Naive thymus-derived CD4-positive, alpha-beta T cell (primary cell): ENCODE measurements at regions not wholly inside any gene's neighbourhood (a gene's known extent, or its start where the extent isn't known, plus 50 kb on each side); places are given as distances from the start of the nearest gene placed in this dataset.
"Not testable (repeated sequence)": the region's sequence is repeated elsewhere in the genome, so short reads cannot be mapped to it uniquely, and the experiment has no call there.

Source experiments
- ATAC-seq: fragments of 150-1000 bp; cut with Tn5 transposase; 2 replicates; pipeline ENCODE4 v1.10.0; 2021; ENCODE audit warnings: mild to moderate bottlenecking, moderate library complexity
- CTCF ChIA-PET: fragments of 350-600 bp; sonication (Branson Sonifier 250); formaldehyde crosslinking; loops from one replicate; lab custom pipeline; 2021; ENCODE audit warnings: antibody characterized with exemption; lab: Charles Lee
- POLR2A ChIA-PET: fragments of 350-600 bp; sonication (Branson Sonifier 250); formaldehyde crosslinking; loops from one replicate; lab custom pipeline; 2021; ENCODE audit warnings: antibody characterized with exemption, inconsistent platforms; lab: Charles Lee
- DNase-seq, 9 donors: peaks; one replicate each; pipeline versions ENCODE4 v3.0.0 to v3.0.0-alpha.2; 2020 to 2022; ENCODE audit warnings: mixed read lengths in 1 of 9
- H3K27ac ChIP-seq: one replicate; pipeline ENCODE4 v1.7.0; 2013; ENCODE audit warnings: mild to moderate bottlenecking, low read depth, low read length, moderate library complexity
- H3K27me3 ChIP-seq, 2 donors: one replicate each; pipeline ENCODE4 v1.7.0; 2013; ENCODE audit warnings: low read length in 2 of 2, mild to moderate bottlenecking in 2 of 2, moderate library complexity in 2 of 2; ENCODE audit not compliant: control insufficient read depth in 2 of 2, insufficient read depth in 2 of 2
- H3K36me3 ChIP-seq, 3 experiments: 1 replicate in 2 of 3; 2 replicates in 1 of 3; pipeline ENCODE4 v1.7.0; 2013; ENCODE audit warnings: low read length in 3 of 3, mild to moderate bottlenecking in 3 of 3, moderate library complexity in 1 of 3; ENCODE audit not compliant: insufficient read depth in 3 of 3, control insufficient read depth in 2 of 3
- H3K4me1 ChIP-seq, 2 donors: one replicate each; pipeline ENCODE4 v1.7.0; 2013; ENCODE audit warnings: low read length in 2 of 2, mild to moderate bottlenecking in 2 of 2, moderate library complexity in 1 of 2; ENCODE audit not compliant: control insufficient read depth in 2 of 2, insufficient read depth in 2 of 2
- H3K4me3 ChIP-seq: 2 replicates; pipeline ENCODE4 v1.7.0; 2013; ENCODE audit warnings: mild to moderate bottlenecking, low read length
- H3K9me3 ChIP-seq, 3 experiments: 1 replicate in 2 of 3; 2 replicates in 1 of 3; pipeline ENCODE4 v1.7.0; 2013; ENCODE audit warnings: low read length in 3 of 3; ENCODE audit not compliant: control insufficient read depth in 2 of 3
- H3K27ac Mint-ChIP-seq, 9 donors: one replicate each; pipeline ENCODE4 v1.8.0; 2020 to 2022; ENCODE audit warnings: mixed read lengths in 9 of 9, mild to moderate bottlenecking in 8 of 9, moderate library complexity in 5 of 9, inconsistent platforms in 2 of 9
- H3K27me3 Mint-ChIP-seq, 5 donors: one replicate each; pipeline ENCODE4 v1.8.0; 2021 to 2022; ENCODE audit warnings: mixed read lengths in 5 of 5, mild to moderate bottlenecking in 1 of 5
- H3K36me3 Mint-ChIP-seq, 5 donors: one replicate each; pipeline ENCODE4 v1.8.0; 2020 to 2022; ENCODE audit warnings: mixed read lengths in 5 of 5, mild to moderate bottlenecking in 3 of 5, inconsistent platforms in 1 of 5
- H3K4me1 Mint-ChIP-seq, 7 donors: one replicate each; pipeline ENCODE4 v1.8.0; 2020 to 2022; ENCODE audit warnings: mixed read lengths in 7 of 7, mild to moderate bottlenecking in 3 of 7, inconsistent platforms in 1 of 7
- H3K4me3 Mint-ChIP-seq, 10 donors: one replicate each; pipeline ENCODE4 v1.8.0; 2020 to 2022; ENCODE audit warnings: mild to moderate bottlenecking in 10 of 10, mixed read lengths in 10 of 10, moderate library complexity in 6 of 10, inconsistent platforms in 2 of 10
- H3K9me3 Mint-ChIP-seq, 11 donors: one replicate each; pipeline ENCODE4 v1.8.0; 2020 to 2022; ENCODE audit warnings: mixed read lengths in 11 of 11, mild to moderate bottlenecking in 4 of 11, inconsistent platforms in 1 of 11, moderate library complexity in 1 of 11
- intact Hi-C, 2 donors: fragments of 100-400 bp; cut with micrococcal nuclease; formaldehyde crosslinking; loops; one replicate each; pipeline ENCODE4 v1.15.1; 2023

GRCh38 chr9:74094037-74094436 lies 403.1 kb upstream of the RORB start:
- H3K27me3 ChIP-seq, H3K4me1 ChIP-seq, H3K27me3 Mint-ChIP-seq, intact Hi-C loops, H3K4me3 Mint-ChIP-seq, H3K27ac Mint-ChIP-seq, H3K27ac ChIP-seq, H3K36me3 Mint-ChIP-seq, H3K36me3 ChIP-seq, ATAC-seq, H3K9me3 ChIP-seq, POLR2A ChIA-PET, CTCF ChIA-PET, DNase-seq, H3K4me3 ChIP-seq, H3K4me1 Mint-ChIP-seq: not testable (repeated sequence)
- peaks cover 0 to 14% (median 2%) of the 10 kb centered on the region in 11 donors for H3K9me3 Mint-ChIP-seq

- Mint-ChIP-seq H3K9me3 (peaks cover 0 to 14% (median 2%) of the 10 kb centered on the region in 11 donors), H3K36me3 (no peaks in the 10 kb centered on the region), H3K27ac (no peak overlapping the region), H3K27me3 (no peaks in the 10 kb centered on the region), H3K4me1 (no peaks in the 10 kb centered on the region), H3K4me3 (no peak overlapping the region)
- DNase-seq (no peak), ATAC-seq (no peak)
- intact Hi-C loops, result no loop called here
- H3K9me3 ChIP-seq, result no peaks in the 10 kb centered on the region
- ChIA-PET POLR2A (no interaction called here), CTCF (no interaction called here)
- no peak overlapping the region for H3K4me3 ChIP-seq
- no peaks in the 10 kb centered on the region for H3K4me1 ChIP-seq
- no peak overlapping the region for H3K27ac ChIP-seq
- no peaks in the 10 kb centered on the region for H3K36me3 ChIP-seq
- H3K27me3 ChIP-seq, result no peaks in the 10 kb centered on the region
Measured at GRCh38 chr9:74094766-74095165, 402.4 kb upstream of the RORB start.

GRCh38 chr9:74095925-74096324 lies 401.2 kb upstream of the RORB start:
- H3K36me3 Mint-ChIP-seq, result no peaks in the 10 kb centered on the region
- intact Hi-C loops, result no loop called here
- H3K27me3 Mint-ChIP-seq, result no peaks in the 10 kb centered on the region
- no peak overlapping the region for H3K27ac Mint-ChIP-seq
- POLR2A ChIA-PET, result no interaction called here
- H3K27me3 ChIP-seq, result no peaks in the 10 kb centered on the region
- H3K36me3 ChIP-seq, result no peaks in the 10 kb centered on the region
- H3K4me3 Mint-ChIP-seq, result no peak overlapping the region
- no peaks in the 10 kb centered on the region for H3K4me1 Mint-ChIP-seq
- CTCF ChIA-PET, result no interaction called here
- no peaks in the 10 kb centered on the region for H3K9me3 ChIP-seq
- H3K27ac ChIP-seq, result no peak overlapping the region
- H3K4me3 ChIP-seq, result no peak overlapping the region
- ATAC-seq (no peak), DNase-seq (no peak)
- H3K9me3 Mint-ChIP-seq, result peaks cover 0 to 10% (median 2%) of the 10 kb centered on the region in 11 donors
- H3K4me1 ChIP-seq, result no peaks in the 10 kb centered on the region

GRCh38 chr9:74096420-74096819 lies 400.7 kb upstream of the RORB start:
- Histone ChIP-seq H3K36me3 (no peaks in the 10 kb centered on the region), H3K9me3 (no peaks in the 10 kb centered on the region), H3K27ac (no peak overlapping the region), H3K27me3 (no peaks in the 10 kb centered on the region), H3K4me3 (no peak overlapping the region), H3K4me1 (no peaks in the 10 kb centered on the region)
- H3K4me3 Mint-ChIP-seq, result no peak overlapping the region
- no peaks in the 10 kb centered on the region for H3K4me1 Mint-ChIP-seq
- intact Hi-C loops, result no loop called here
- H3K36me3 Mint-ChIP-seq, result no peaks in the 10 kb centered on the region
- ATAC-seq, result no peak
- no peaks in the 10 kb centered on the region for H3K27me3 Mint-ChIP-seq
- no peak overlapping the region for H3K27ac Mint-ChIP-seq
- ChIA-PET CTCF (no interaction called here), POLR2A (no interaction called here)
- no peak for DNase-seq
- H3K9me3 Mint-ChIP-seq, result peaks cover 0 to 7% (median 0%) of the 10 kb centered on the region in 11 donors

GRCh38 chr9:74100042-74100441 lies 397.1 kb upstream of the RORB start:
- Histone ChIP-seq H3K27me3 (no peaks in the 10 kb centered on the region), H3K9me3 (no peaks in the 10 kb centered on the region), H3K4me1 (no peaks in the 10 kb centered on the region), H3K4me3 (no peak overlapping the region), H3K36me3 (no peaks in the 10 kb centered on the region), H3K27ac (no peak overlapping the region)
- DNase-seq (no peak), ATAC-seq (no peak)
- Mint-ChIP-seq H3K27me3 (no peaks in the 10 kb centered on the region), H3K9me3 (peaks cover 0 to 18% (median 4%) of the 10 kb centered on the region in 11 donors), H3K36me3 (no peaks in the 10 kb centered on the region), H3K27ac (no peak overlapping the region), H3K4me3 (no peak overlapping the region), H3K4me1 (no peaks in the 10 kb centered on the region)
- ChIA-PET CTCF (no interaction called here), POLR2A (no interaction called here)
- intact Hi-C loops, result no loop called here

- H3K4me3 ChIP-seq, ATAC-seq, H3K27me3 ChIP-seq, H3K36me3 Mint-ChIP-seq, H3K27me3 Mint-ChIP-seq, H3K4me3 Mint-ChIP-seq, H3K36me3 ChIP-seq, H3K9me3 ChIP-seq, POLR2A ChIA-PET, CTCF ChIA-PET, DNase-seq, H3K4me1 ChIP-seq, intact Hi-C loops, H3K27ac ChIP-seq, H3K4me1 Mint-ChIP-seq, H3K27ac Mint-ChIP-seq: not testable (repeated sequence)
- H3K9me3 Mint-ChIP-seq, result peaks cover 0 to 14% (median 4%) of the 10 kb centered on the region in 11 donors
Measured at GRCh38 chr9:74102148-74102547, 395.0 kb upstream of the RORB start.

- ChIA-PET CTCF (no interaction called here), POLR2A (no interaction called here)
- Histone ChIP-seq H3K4me3 (no peak overlapping the region), H3K27me3 (no peaks in the 10 kb centered on the region), H3K4me1 (no peaks in the 10 kb centered on the region), H3K36me3 (no peaks in the 10 kb centered on the region), H3K27ac (no peak overlapping the region), H3K9me3 (no peaks in the 10 kb centered on the region)
- Mint-ChIP-seq H3K9me3 (peaks cover 0 to 14% (median 4%) of the 10 kb centered on the region in 11 donors), H3K4me3 (no peak overlapping the region), H3K4me1 (no peaks in the 10 kb centered on the region), H3K36me3 (no peaks in the 10 kb centered on the region), H3K27me3 (no peaks in the 10 kb centered on the region), H3K27ac (no peak overlapping the region)
- intact Hi-C loops, result no loop called here
- DNase-seq (no peak), ATAC-seq (no peak)
Measured at GRCh38 chr9:74102702-74103101, 394.4 kb upstream of the RORB start.
